Esophagus squamous epithelium (tissue), 4 donors: ENCODE measurements at regions not wholly inside any gene's neighbourhood (a gene's known extent, or its start where the extent isn't known, plus 50 kb on each side); places are given as distances from the start of the nearest gene placed in this dataset.

ENCODE experiments used
- CTCF ChIP-seq, 6 experiments: fragments of 450-650 bp in 4 of 6; fragments of 200-600 bp in 2 of 6; sonication (generic) in 2 of 6; IDR thresholded peaks; one replicate each; pipeline ENCODE4 v1.5.1; 2016 to 2019; ENCODE audit warnings: antibody characterized with exemption in 6 of 6, mild to moderate bottlenecking in 4 of 6, moderate library complexity in 4 of 6
- POLR2A ChIP-seq, 4 donors: fragments of 450-650 bp; IDR thresholded peaks; one replicate each; pipeline ENCODE4 v1.6.1; 2017; ENCODE audit warnings: antibody characterized with exemption in 4 of 4, mild to moderate bottlenecking in 4 of 4, moderate library complexity in 3 of 4

- TF ChIP-seq POLR2A (IDR thresholded peaks at IDR 0.05): no peak
- no peak for TF ChIP-seq CTCF (IDR thresholded peaks at IDR 0.05)
These were observed 270.1 kb downstream of the BRINP2 start for GRCh38 chr1:177440821-177441220.
